Activated T-cell treated with anti-CD3 and anti-CD28 coated beads, Interleukin-2, amount 50 U/mL, for 24 hours (primary cell): ENCODE measurements at regions not wholly inside any gene's neighbourhood (a gene's known extent, or its start where the extent isn't known, plus 50 kb on each side); places are given as distances from the start of the nearest gene placed in this dataset.
"Not testable (repeated sequence)": the region's sequence is repeated elsewhere in the genome, so short reads cannot be mapped to it uniquely, and the experiment has no call there.

Experiments
- DNase-seq: peaks from one replicate; pipeline ENCODE4 v3.0.0-alpha.2; 2020
- H3K27ac Mint-ChIP-seq: 2 replicates; pipeline ENCODE4 v1.8.0; 2020; ENCODE audit warnings: mild to moderate bottlenecking, mixed read lengths
- H3K27me3 Mint-ChIP-seq: 2 replicates; pipeline ENCODE4 v1.8.0; 2020; ENCODE audit warnings: mixed read lengths
- H3K36me3 Mint-ChIP-seq: 2 replicates; pipeline ENCODE4 v1.8.0; 2020; ENCODE audit warnings: low read depth, mixed read lengths
- H3K4me1 Mint-ChIP-seq: 2 replicates; pipeline ENCODE4 v1.8.0; 2020; ENCODE audit warnings: low read depth, mixed read lengths
- H3K4me3 Mint-ChIP-seq: 2 replicates; pipeline ENCODE4 v1.8.0; 2020; ENCODE audit warnings: mild to moderate bottlenecking, moderate library complexity, mixed read lengths
- H3K9me3 Mint-ChIP-seq: 2 replicates; pipeline ENCODE4 v1.8.0; 2020; ENCODE audit warnings: mixed read lengths

GRCh38 chr1:233487408-233487807, 126.5 kb upstream of the KCNK1 start:
- no peaks in the 10 kb centered on the region for H3K9me3 Mint-ChIP-seq
- no peaks in the 10 kb centered on the region for H3K4me1 Mint-ChIP-seq
- no peaks in the 10 kb centered on the region for H3K36me3 Mint-ChIP-seq
- no peak overlapping the region for H3K4me3 Mint-ChIP-seq
- peaks cover 35% of the 10 kb centered on the region for H3K27me3 Mint-ChIP-seq
- no peak for DNase-seq
- no peak overlapping the region for H3K27ac Mint-ChIP-seq

- no peak for DNase-seq
- Mint-ChIP-seq H3K27ac (no peak overlapping the region), H3K9me3 (no peaks in the 10 kb centered on the region), H3K36me3 (no peaks in the 10 kb centered on the region), H3K4me1 (no peaks in the 10 kb centered on the region), H3K4me3 (no peak overlapping the region), H3K27me3 (peaks cover 32% of the 10 kb centered on the region)
Measured at GRCh38 chr1:233489411-233489810, 124.5 kb upstream of the KCNK1 start.

- Mint-ChIP-seq H3K36me3 (no peaks in the 10 kb centered on the region), H3K9me3 (no peaks in the 10 kb centered on the region), H3K27me3 (peaks cover 28% of the 10 kb centered on the region), H3K4me3 (no peak overlapping the region), H3K4me1 (no peaks in the 10 kb centered on the region), H3K27ac (no peak overlapping the region)
- DNase-seq: no peak
Measured at GRCh38 chr1:233490488-233490887, 123.4 kb upstream of the KCNK1 start.

GRCh38 chr1:233491953-233492620, 121.8 kb upstream of the KCNK1 start:
- Mint-ChIP-seq H3K4me1 (no peaks in the 10 kb centered on the region), H3K9me3 (no peaks in the 10 kb centered on the region), H3K27me3 (peaks cover 28% of the 10 kb centered on the region), H3K27ac (no peak overlapping the region), H3K4me3 (no peak overlapping the region), H3K36me3 (no peaks in the 10 kb centered on the region)
- no peak for DNase-seq

GRCh38 chr1:233496993-233497392, 116.9 kb upstream of the KCNK1 start:
- H3K4me3 Mint-ChIP-seq: no peak overlapping the region
- DNase-seq: no peak
- peaks cover 24% of the 10 kb centered on the region for H3K27me3 Mint-ChIP-seq
- H3K9me3 Mint-ChIP-seq: no peaks in the 10 kb centered on the region
- no peaks in the 10 kb centered on the region for H3K4me1 Mint-ChIP-seq
- H3K27ac Mint-ChIP-seq: no peak overlapping the region
- no peaks in the 10 kb centered on the region for H3K36me3 Mint-ChIP-seq

GRCh38 chr1:233497679-233498078, 116.2 kb upstream of the KCNK1 start:
- no peaks in the 10 kb centered on the region for H3K36me3 Mint-ChIP-seq
- H3K9me3 Mint-ChIP-seq: no peaks in the 10 kb centered on the region
- no peak overlapping the region for H3K27ac Mint-ChIP-seq
- DNase-seq: no peak
- H3K4me1 Mint-ChIP-seq: no peaks in the 10 kb centered on the region
- no peak overlapping the region for H3K4me3 Mint-ChIP-seq
- H3K27me3 Mint-ChIP-seq: peaks cover 27% of the 10 kb centered on the region

- no peak for DNase-seq
- no peak overlapping the region for H3K4me3 Mint-ChIP-seq
- H3K27me3 Mint-ChIP-seq: peaks cover 27% of the 10 kb centered on the region
- no peaks in the 10 kb centered on the region for H3K36me3 Mint-ChIP-seq
- H3K4me1 Mint-ChIP-seq: no peaks in the 10 kb centered on the region
- no peak overlapping the region for H3K27ac Mint-ChIP-seq
- H3K9me3 Mint-ChIP-seq: no peaks in the 10 kb centered on the region
Measured at GRCh38 chr1:233500106-233500505, 113.8 kb upstream of the KCNK1 start.

- no peaks in the 10 kb centered on the region for H3K36me3 Mint-ChIP-seq
- no peak overlapping the region for H3K27ac Mint-ChIP-seq
- H3K4me1 Mint-ChIP-seq: no peaks in the 10 kb centered on the region
- peaks cover 11% of the 10 kb centered on the region for H3K27me3 Mint-ChIP-seq
- H3K4me3 Mint-ChIP-seq: no peak overlapping the region
- no peak for DNase-seq
- peaks cover 5% of the 10 kb centered on the region for H3K9me3 Mint-ChIP-seq
Measured at GRCh38 chr1:233503366-233503954, 110.4 kb upstream of the KCNK1 start.

GRCh38 chr1:233505130-233505529, 108.8 kb upstream of the KCNK1 start:
- DNase-seq: no peak
- Mint-ChIP-seq H3K4me3 (no peak overlapping the region), H3K27ac (no peak overlapping the region), H3K9me3 (peaks cover 5% of the 10 kb centered on the region), H3K4me1 (no peaks in the 10 kb centered on the region), H3K27me3 (peaks cover 5% of the 10 kb centered on the region), H3K36me3 (no peaks in the 10 kb centered on the region)

- H3K27me3 Mint-ChIP-seq: peaks cover 13% of the 10 kb centered on the region
- H3K9me3 Mint-ChIP-seq, H3K36me3 Mint-ChIP-seq, H3K27ac Mint-ChIP-seq, H3K4me3 Mint-ChIP-seq, H3K4me1 Mint-ChIP-seq, DNase-seq: not testable (repeated sequence)
Measured at GRCh38 chr1:233505889-233506288, 108.0 kb upstream of the KCNK1 start.

GRCh38 chr1:233509526-233509925, 104.4 kb upstream of the KCNK1 start:
- Mint-ChIP-seq H3K4me3 (no peak overlapping the region), H3K36me3 (no peaks in the 10 kb centered on the region), H3K27ac (no peak overlapping the region)

GRCh38 chr1:233512538-233512937, 101.4 kb upstream of the KCNK1 start:
- no peaks in the 10 kb centered on the region for H3K36me3 Mint-ChIP-seq
- H3K27me3 Mint-ChIP-seq: peaks cover 13% of the 10 kb centered on the region
- no peaks in the 10 kb centered on the region for H3K4me1 Mint-ChIP-seq
- H3K9me3 Mint-ChIP-seq: no peaks in the 10 kb centered on the region
- no peak overlapping the region for H3K27ac Mint-ChIP-seq
- no peak overlapping the region for H3K4me3 Mint-ChIP-seq
- DNase-seq: no peak

More at GRCh38 chr1:233509526-233509925, 104.4 kb upstream of the KCNK1 start:
- peaks cover 11% of the 10 kb centered on the region for H3K27me3 Mint-ChIP-seq
- H3K9me3 Mint-ChIP-seq: peaks cover 5% of the 10 kb centered on the region
- DNase-seq: no peak
- H3K4me1 Mint-ChIP-seq: no peaks in the 10 kb centered on the region

- H3K4me3 Mint-ChIP-seq: no peak overlapping the region
- H3K4me1 Mint-ChIP-seq: peaks cover under 1% of the 10 kb centered on the region
- H3K9me3 Mint-ChIP-seq: peaks cover under 1% of the 10 kb centered on the region
- H3K36me3 Mint-ChIP-seq: no peaks in the 10 kb centered on the region
- H3K27me3 Mint-ChIP-seq: peaks cover 13% of the 10 kb centered on the region
- DNase-seq: no peak
- no peak overlapping the region for H3K27ac Mint-ChIP-seq
Measured at GRCh38 chr1:233513431-233513830, 100.5 kb upstream of the KCNK1 start.

GRCh38 chr1:233514946-233515391, 98.9 kb upstream of the KCNK1 start:
- Mint-ChIP-seq H3K4me1 (peaks cover 1% of the 10 kb centered on the region), H3K4me3 (no peak overlapping the region), H3K27me3 (peaks cover 13% of the 10 kb centered on the region), H3K36me3 (no peaks in the 10 kb centered on the region), H3K9me3 (peaks cover 2% of the 10 kb centered on the region), H3K27ac (no peak overlapping the region)
- DNase-seq: no peak

GRCh38 chr1:233516732-233517131, 97.2 kb upstream of the KCNK1 start:
- no peak overlapping the region for H3K4me3 Mint-ChIP-seq
- peaks cover 1% of the 10 kb centered on the region for H3K4me1 Mint-ChIP-seq
- H3K27ac Mint-ChIP-seq: no peak overlapping the region
- DNase-seq: no peak
- no peaks in the 10 kb centered on the region for H3K36me3 Mint-ChIP-seq
- H3K9me3 Mint-ChIP-seq: peaks cover 2% of the 10 kb centered on the region
- peaks cover 4% of the 10 kb centered on the region for H3K27me3 Mint-ChIP-seq
